WTC11 (cell line): ENCODE measurements at regions not wholly inside any gene's neighbourhood (a gene's known extent, or its start where the extent isn't known, plus 50 kb on each side); places are given as distances from the start of the nearest gene placed in this dataset.

Source experiments
- ATAC-seq: fragments of 200-7000 bp; cut with Tn5 transposase; 2 replicates; pipeline ENCODE4 v1.10.0; 2021; ENCODE audit warnings: mild to moderate bottlenecking, moderate library complexity
- CTCF ChIA-PET: fragments of 300-600 bp; sonication (Branson Sonifier 250); formaldehyde crosslinking; loops from one replicate; lab custom pipeline; 2021; ENCODE audit warnings: antibody characterized with exemption; lab: Charles Lee
- POLR2A ChIA-PET: fragments of 350-600 bp; sonication (Branson Sonifier 250); formaldehyde crosslinking; loops from one replicate; lab custom pipeline; 2021; ENCODE audit warnings: antibody characterized with exemption; lab: Charles Lee
- DNase-seq: peaks from one replicate; pipeline ENCODE4 v3.0.0; 2021; ENCODE audit warnings: low spot score
- H3K27ac Mint-ChIP-seq: 2 replicates; pipeline ENCODE4 v1.8.0; 2021; ENCODE audit warnings: mixed read lengths
- H3K27me3 Mint-ChIP-seq: 2 replicates; pipeline ENCODE4 v1.8.0; 2021; ENCODE audit warnings: low read depth, mild to moderate bottlenecking, moderate library complexity, mixed read lengths
- H3K36me3 Mint-ChIP-seq: 2 replicates; pipeline ENCODE4 v1.8.0; 2021; ENCODE audit warnings: mixed read lengths
- H3K4me1 Mint-ChIP-seq: 2 replicates; pipeline ENCODE4 v1.8.0; 2022; ENCODE audit warnings: mixed read lengths
- H3K4me3 Mint-ChIP-seq: 2 replicates; pipeline ENCODE4 v1.8.0; 2021; ENCODE audit warnings: mild to moderate bottlenecking, moderate library complexity, mixed read lengths
- H3K9me3 Mint-ChIP-seq: 2 replicates; pipeline ENCODE4 v1.8.0; 2021; ENCODE audit warnings: mixed read lengths
- ARID4B ChIP-seq: sonication (generic); formaldehyde crosslinking; IDR thresholded peaks from 2 replicates; pipeline ENCODE4 v1.8.0; 2023; ENCODE audit warnings: missing genetic modification reagents, mild to moderate bottlenecking, borderline replicate concordance
- E2F4 ChIP-seq: sonication (generic); formaldehyde crosslinking; IDR thresholded peaks from 2 replicates; pipeline ENCODE4 v1.8.1; 2022; ENCODE audit warnings: low read depth, mild to moderate bottlenecking, moderate library complexity, missing genetic modification reagents, borderline replicate concordance
- E2F5 ChIP-seq: sonication (generic); formaldehyde crosslinking; IDR thresholded peaks from 2 replicates; pipeline ENCODE4 v1.8.1; 2022; ENCODE audit warnings: mild to moderate bottlenecking, moderate library complexity, missing genetic modification reagents
- FOXJ3 ChIP-seq: sonication (generic); formaldehyde crosslinking; IDR thresholded peaks from 2 replicates; pipeline ENCODE4 v1.9.0; 2021; ENCODE audit warnings: missing genetic modification reagents, mild to moderate bottlenecking, borderline replicate concordance
- FOXP1 ChIP-seq: sonication (generic); formaldehyde crosslinking; IDR thresholded peaks from 2 replicates; pipeline ENCODE4 v1.8.0; 2022; ENCODE audit warnings: missing genetic modification reagents, mild to moderate bottlenecking, moderate library complexity, borderline replicate concordance
- MXD4 ChIP-seq: fragments of 250-450 bp; sonication (Bioruptor Pico); IDR thresholded peaks from 2 replicates; pipeline ENCODE4 v1.8.0; 2021; ENCODE audit warnings: mild to moderate bottlenecking, moderate library complexity, borderline replicate concordance
- NR2C2 ChIP-seq: sonication (generic); formaldehyde crosslinking; IDR thresholded peaks from 2 replicates; pipeline ENCODE4 v1.8.0; 2022; ENCODE audit warnings: mild to moderate bottlenecking, missing genetic modification reagents
- NR3C1 ChIP-seq: sonication (generic); formaldehyde crosslinking; conservative IDR thresholded peaks from 2 replicates; pipeline ENCODE4 v1.8.1; 2023; ENCODE audit warnings: low read depth, mild to moderate bottlenecking, missing genetic modification reagents
- PRDM15 ChIP-seq: sonication (generic); formaldehyde crosslinking; IDR thresholded peaks from 2 replicates; pipeline ENCODE4 v1.8.0; 2022; ENCODE audit warnings: missing genetic modification reagents
- PRRX2 ChIP-seq: fragments of 250-450 bp; sonication (Bioruptor Pico); IDR thresholded peaks from 2 replicates; pipeline ENCODE4 v1.8.0; 2021; ENCODE audit warnings: mild to moderate bottlenecking
- RELA ChIP-seq: sonication (generic); formaldehyde crosslinking; IDR thresholded peaks from 2 replicates; pipeline ENCODE4 v1.8.1; 2022; ENCODE audit warnings: missing genetic modification reagents, mild to moderate bottlenecking, borderline replicate concordance
- ZNF232 ChIP-seq: sonication (generic); formaldehyde crosslinking; IDR thresholded peaks from 2 replicates; pipeline ENCODE4 v1.8.0; 2022; ENCODE audit warnings: mild to moderate bottlenecking, missing genetic modification reagents
- ZNF416 ChIP-seq: fragments of 250-450 bp; sonication (Bioruptor Pico); IDR thresholded peaks from 2 replicates; pipeline ENCODE4 v1.9.0; 2021; ENCODE audit warnings: mild to moderate bottlenecking, inconsistent platforms
- ZNF512 ChIP-seq: sonication (generic); formaldehyde crosslinking; IDR thresholded peaks from 2 replicates; pipeline ENCODE4 v1.8.1; 2022; ENCODE audit warnings: missing genetic modification reagents, borderline replicate concordance

- TF ChIP-seq ARID4B (CRISPR knock-in tag) = no peak
- no peak for TF ChIP-seq ZNF232
- no peak for TF ChIP-seq E2F5 (CRISPR knock-in tag)
Measured at GRCh38 chr6:164845773-164846172, 463.6 kb downstream of the C6orf118 start (continued).

GRCh38 chr6:164842085-164842484, 467.3 kb downstream of the C6orf118 start:
- ChIA-PET CTCF (no interaction called here), POLR2A (no interaction called here)
- H3K27me3 Mint-ChIP-seq = no peaks in the 10 kb centered on the region
- H3K4me1 Mint-ChIP-seq = no peaks in the 10 kb centered on the region
- no peak overlapping the region for H3K4me3 Mint-ChIP-seq
- no peak for TF ChIP-seq ZNF416 (CRISPR knock-in tag)
- no peak for TF ChIP-seq ZNF512
- TF ChIP-seq PRRX2 (CRISPR knock-in tag) = no peak
- TF ChIP-seq NR2C2 (CRISPR knock-in tag) = no peak
- TF ChIP-seq E2F4 (CRISPR knock-in tag) = no peak
- TF ChIP-seq PRDM15 = no peak
- no peak for TF ChIP-seq FOXP1 (CRISPR knock-in tag)
- no peak for TF ChIP-seq MXD4 (CRISPR knock-in tag)
- TF ChIP-seq FOXJ3 (CRISPR knock-in tag) = no peak
- no peak for TF ChIP-seq RELA (CRISPR knock-in tag)
- TF ChIP-seq NR3C1 (CRISPR knock-in tag) = no peak
- no peak for ATAC-seq
- no peak for DNase-seq
- peaks cover 37% of the 10 kb centered on the region for H3K9me3 Mint-ChIP-seq
- peaks cover 9% of the 10 kb centered on the region for H3K36me3 Mint-ChIP-seq
- no peak overlapping the region for H3K27ac Mint-ChIP-seq
